Vagina (tissue), 2 donors: ENCODE measurements at regions not wholly inside any gene's neighbourhood (a gene's known extent, or its start where the extent isn't known, plus 50 kb on each side); places are given as distances from the start of the nearest gene placed in this dataset.

Source experiments
- DNase-seq, 2 donors: peaks; one replicate each; pipeline ENCODE4 v3.0.0-alpha.2; 2017; ENCODE audit errors: extremely low spot score in 2 of 2
- H3K27ac ChIP-seq: fragments of 200-600 bp; sonication (generic); one replicate; pipeline ENCODE4 v1.5.1; 2019
- H3K27me3 ChIP-seq: fragments of 200-600 bp; sonication (generic); one replicate; pipeline ENCODE4 v1.5.1; 2019
- H3K36me3 ChIP-seq, 2 donors: fragments of 200-600 bp; sonication (generic); one replicate each; pipeline ENCODE4 v1.5.1; 2017 to 2019
- H3K4me1 ChIP-seq: fragments of 200-600 bp; sonication (generic); one replicate; pipeline ENCODE4 v1.5.1; 2019
- H3K4me3 ChIP-seq, 2 donors: fragments of 200-600 bp; sonication (generic); 1 replicate in 1 of 2; 2 replicates in 1 of 2; pipeline ENCODE4 v1.5.1; 2016 to 2019
- H3K9me3 ChIP-seq: fragments of 200-600 bp; sonication (generic); one replicate; pipeline ENCODE4 v1.5.1; 2019
- CTCF ChIP-seq, 3 experiments: fragments of 450-650 bp in 2 of 3; fragments of 200-600 bp in 1 of 3; sonication (generic) in 1 of 3; IDR thresholded peaks; one replicate each; pipeline ENCODE4 v1.5.1; 2017 to 2019; ENCODE audit warnings: antibody characterized with exemption in 3 of 3, mild to moderate bottlenecking in 2 of 3, moderate library complexity in 2 of 3
- POLR2A ChIP-seq, 2 donors: fragments of 450-650 bp; IDR thresholded peaks; one replicate each; pipeline ENCODE4 v1.6.1; 2017; ENCODE audit warnings: antibody characterized with exemption in 2 of 2, mild to moderate bottlenecking in 2 of 2, moderate library complexity in 2 of 2
- POLR2AphosphoS5 ChIP-seq, 2 donors: sonication (generic); formaldehyde crosslinking; IDR thresholded peaks; one replicate each; pipeline ENCODE4 v1.9.0; 2017; ENCODE audit warnings: antibody characterized with exemption in 2 of 2, mild to moderate bottlenecking in 2 of 2, low read depth in 1 of 2; ENCODE audit not compliant: insufficient read depth in 1 of 2
- intact Hi-C: fragments of 100-400 bp; cut with DNase I; formaldehyde crosslinking; loops from one replicate; pipeline ENCODE4 v1.15.1; 2023

GRCh38 chr15:95894407-95894956 is 436.0 kb upstream of the NR2F2 start:
- H3K4me1 ChIP-seq, result peaks cover 12% of the 10 kb centered on the region
- H3K27me3 ChIP-seq, result no peaks in the 10 kb centered on the region
- no peak for TF ChIP-seq CTCF (IDR thresholded peaks at IDR 0.05)
- H3K9me3 ChIP-seq, result no peaks in the 10 kb centered on the region
- no peak overlapping the region for H3K4me3 ChIP-seq
- H3K36me3 ChIP-seq, result no peaks in the 10 kb centered on the region
- no peak for DNase-seq
- intact Hi-C loops, result no loop called here
- H3K27ac ChIP-seq, result peak overlapping the region; percentile 43

- no peak overlapping the region for H3K27ac ChIP-seq
- H3K4me1 ChIP-seq, result peaks cover 12% of the 10 kb centered on the region
- H3K27me3 ChIP-seq, result no peaks in the 10 kb centered on the region
- no peak overlapping the region for H3K4me3 ChIP-seq
- TF ChIP-seq POLR2A (IDR thresholded peaks at IDR 0.05) (no peak), POLR2AphosphoS5 (IDR thresholded peaks at IDR 0.05; ENCODE audit: insufficient read depth in 1 of 2, low read depth in 1 of 2) (no peak), CTCF (IDR thresholded peaks at IDR 0.05) (no peak)
- intact Hi-C loops, result no loop called here
- no peak for DNase-seq
- no peaks in the 10 kb centered on the region for H3K9me3 ChIP-seq
- H3K36me3 ChIP-seq, result no peaks in the 10 kb centered on the region
These were observed 435.0 kb upstream of the NR2F2 start for GRCh38 chr15:95895508-95895907.

- peaks cover 12% of the 10 kb centered on the region for H3K4me1 ChIP-seq
- H3K4me3 ChIP-seq, result no peak overlapping the region
- no peaks in the 10 kb centered on the region for H3K27me3 ChIP-seq
- TF ChIP-seq CTCF (IDR thresholded peaks at IDR 0.05) (no peak), POLR2A (IDR thresholded peaks at IDR 0.05) (no peak), POLR2AphosphoS5 (IDR thresholded peaks at IDR 0.05; ENCODE audit: insufficient read depth in 1 of 2, low read depth in 1 of 2) (no peak)
- DNase-seq, result no peak
- no peaks in the 10 kb centered on the region for H3K9me3 ChIP-seq
- intact Hi-C loops, result no loop called here
- no peak overlapping the region for H3K27ac ChIP-seq
- no peaks in the 10 kb centered on the region for H3K36me3 ChIP-seq
These were observed 432.8 kb upstream of the NR2F2 start for GRCh38 chr15:95897651-95898050.

- no peaks in the 10 kb centered on the region for H3K9me3 ChIP-seq
- H3K27me3 ChIP-seq, result no peaks in the 10 kb centered on the region
- intact Hi-C loops, result no loop called here
- no peak overlapping the region for H3K27ac ChIP-seq
- H3K4me3 ChIP-seq, result no peak overlapping the region
- DNase-seq, result no peak
- H3K36me3 ChIP-seq, result no peaks in the 10 kb centered on the region
- no peak for TF ChIP-seq CTCF (IDR thresholded peaks at IDR 0.05)
- peaks cover 12% of the 10 kb centered on the region for H3K4me1 ChIP-seq
These were observed 431.7 kb upstream of the NR2F2 start for GRCh38 chr15:95898761-95899160.

- Histone ChIP-seq H3K9me3 (no peaks in the 10 kb centered on the region), H3K27me3 (no peaks in the 10 kb centered on the region), H3K27ac (no peak overlapping the region), H3K4me1 (no peaks in the 10 kb centered on the region), H3K36me3 (no peaks in the 10 kb centered on the region), H3K4me3 (no peak overlapping the region)
- intact Hi-C loops, result no loop called here
- no peak for DNase-seq
- TF ChIP-seq POLR2A (IDR thresholded peaks at IDR 0.05) (no peak), POLR2AphosphoS5 (IDR thresholded peaks at IDR 0.05; ENCODE audit: insufficient read depth in 1 of 2, low read depth in 1 of 2) (no peak)
These were observed 429.2 kb upstream of the NR2F2 start for GRCh38 chr15:95901271-95901670.

GRCh38 chr15:95902606-95903005 is 427.9 kb upstream of the NR2F2 start:
- intact Hi-C loops, result no loop called here
- H3K27me3 ChIP-seq, result no peaks in the 10 kb centered on the region
- no peak for TF ChIP-seq CTCF (IDR thresholded peaks at IDR 0.05)
- no peak for TF ChIP-seq POLR2A (IDR thresholded peaks at IDR 0.05)
- TF ChIP-seq POLR2AphosphoS5 (IDR thresholded peaks at IDR 0.05; ENCODE audit: insufficient read depth in 1 of 2, low read depth in 1 of 2), result no peak
- no peak overlapping the region for H3K4me3 ChIP-seq
- H3K36me3 ChIP-seq, result no peaks in the 10 kb centered on the region
- no peaks in the 10 kb centered on the region for H3K4me1 ChIP-seq
- H3K27ac ChIP-seq, result no peak overlapping the region
- H3K9me3 ChIP-seq, result no peaks in the 10 kb centered on the region
- DNase-seq, result no peak
